Psoas muscle (tissue), 7 donors: ENCODE measurements at regions not wholly inside any gene's neighbourhood (a gene's known extent, or its start where the extent isn't known, plus 50 kb on each side); places are given as distances from the start of the nearest gene placed in this dataset.

Source experiments
- ATAC-seq, 4 donors: fragments of 200-7000 bp; cut with Tn5 transposase; one replicate each; pipeline ENCODE4 v1.9.1; 2020; ENCODE audit warnings: moderate library complexity in 3 of 4, mild to moderate bottlenecking in 2 of 4
- DNase-seq, 2 donors: peaks; one replicate each; pipeline ENCODE4 v3.0.0-alpha.2; 2020
- H3K27ac ChIP-seq: fragments of 200-600 bp; one replicate; pipeline ENCODE4 v1.8.0; 2022
- H3K27me3 ChIP-seq, 3 donors: fragments of 200-600 bp in 1 of 3; one replicate each; pipeline versions ENCODE4 v1.6.1 to v1.8.0; 2013 to 2022; ENCODE audit warnings: low read length in 2 of 3, mild to moderate bottlenecking in 2 of 3, moderate library complexity in 1 of 3; ENCODE audit not compliant: insufficient read depth in 3 of 3
- H3K36me3 ChIP-seq, 2 donors: fragments of 200-600 bp in 1 of 2; one replicate each; pipeline versions ENCODE4 v1.6.1 to v1.8.0; 2013 to 2022; ENCODE audit warnings: low read depth in 1 of 2, mild to moderate bottlenecking in 1 of 2, moderate library complexity in 1 of 2; ENCODE audit not compliant: insufficient read depth in 1 of 2
- H3K4me1 ChIP-seq: fragments of 200-600 bp; one replicate; pipeline ENCODE4 v1.8.0; 2022
- H3K4me3 ChIP-seq: fragments of 200-600 bp; one replicate; pipeline ENCODE4 v1.8.0; 2022; ENCODE audit warnings: mild to moderate bottlenecking
- H3K9me3 ChIP-seq: fragments of 200-600 bp; one replicate; pipeline ENCODE4 v1.8.0; 2022
- CTCF ChIP-seq: fragments of 200-600 bp; IDR thresholded peaks from one replicate; pipeline ENCODE4 v1.8.0; 2022; ENCODE audit warnings: antibody characterized with exemption
- WGBS, 3 donors: extraction: QIAGEN DNeasy Blood & Tissue Kit; methylation state at CpG; one replicate each; pipeline versions ENCODE4 v1.1.6 to v1.1.7; 2013; 5-methylcytosine and 5-hydroxymethylcytosine counted together
- intact Hi-C, 2 donors: fragments of 100-400 bp; cut with DNase I; formaldehyde crosslinking; loops; one replicate each; pipeline versions ENCODE4 v1.11.0 to v1.14.2; 2022
- donor health status: healthy with polysubstance abuse.
- donor health status: DM: no; HTN: no; CAD: no; lungs with moderate emphysema.
- donor health status: Bipolar disorder and iron deficiency.
- donor health status: healthy.
- donor health status: DM: yes; HTN: yes; CAD: no.
- donor health status: DM: no; HTN: no; CAD: no.
- donor health status: DM: yes; HTN: yes; CAD: no.

- WGBS, 3 donors: 93 to 97% (median 96%) methylated on average over 7 of the region's 7 CpGs
- DNase-seq (no peak), ATAC-seq (no peak)
- Histone ChIP-seq H3K27ac (no peak overlapping the region), H3K27me3 (no peaks in the 10 kb centered on the region), H3K4me1 (no peaks in the 10 kb centered on the region), H3K9me3 (no peaks in the 10 kb centered on the region), H3K4me3 (no peak overlapping the region), H3K36me3 (no peaks in the 10 kb centered on the region)
- TF ChIP-seq CTCF: no peak
- intact Hi-C loops: no loop called here
These were observed 665.8 kb downstream of the PLPP3 start for GRCh38 chr1:55913565-55913964.

- Histone ChIP-seq H3K36me3 (no peaks in the 10 kb centered on the region), H3K4me3 (no peak overlapping the region), H3K27ac (no peak overlapping the region), H3K9me3 (no peaks in the 10 kb centered on the region), H3K27me3 (no peaks in the 10 kb centered on the region), H3K4me1 (no peaks in the 10 kb centered on the region)
- intact Hi-C loops: no loop called here
- ATAC-seq (no peak), DNase-seq (no peak)
- WGBS, 3 donors: 97 to 100% (median 100%) methylated on average over 6 of the region's 6 CpGs
- no peak for TF ChIP-seq CTCF
These were observed 666.9 kb downstream of the PLPP3 start for GRCh38 chr1:55912438-55912837.

DNA sequence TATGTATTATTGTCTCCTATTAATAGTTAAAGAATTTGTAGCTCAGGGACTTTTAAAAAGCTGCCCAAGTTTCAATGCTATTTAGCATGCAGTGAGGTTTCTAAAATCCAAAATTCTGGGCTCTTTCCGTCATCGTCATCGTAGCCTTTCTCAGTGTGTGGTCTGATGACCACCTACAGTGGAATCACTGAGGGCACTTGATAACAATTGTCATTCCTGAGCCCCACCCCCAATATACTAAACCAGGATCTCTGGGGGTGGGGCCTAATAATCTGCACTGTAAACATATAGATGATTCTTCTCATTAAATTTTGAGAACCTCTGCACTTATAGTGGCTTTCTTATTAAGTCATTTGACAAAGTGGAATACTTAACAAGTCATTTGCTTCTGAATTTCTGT is 674.8 kb downstream of the PLPP3 start:
- TF ChIP-seq CTCF: no peak
- Histone ChIP-seq H3K36me3 (no peaks in the 10 kb centered on the region), H3K4me3 (no peak overlapping the region), H3K27ac (no peak overlapping the region), H3K27me3 (no peaks in the 10 kb centered on the region), H3K4me1 (no peaks in the 10 kb centered on the region), H3K9me3 (no peaks in the 10 kb centered on the region)
- DNase-seq (no peak), ATAC-seq (no peak)
- intact Hi-C loops: no loop called here
- WGBS, 3 donors: 94 to 99% (median 96%) methylated on average over 3 of the region's 3 CpGs

DNA sequence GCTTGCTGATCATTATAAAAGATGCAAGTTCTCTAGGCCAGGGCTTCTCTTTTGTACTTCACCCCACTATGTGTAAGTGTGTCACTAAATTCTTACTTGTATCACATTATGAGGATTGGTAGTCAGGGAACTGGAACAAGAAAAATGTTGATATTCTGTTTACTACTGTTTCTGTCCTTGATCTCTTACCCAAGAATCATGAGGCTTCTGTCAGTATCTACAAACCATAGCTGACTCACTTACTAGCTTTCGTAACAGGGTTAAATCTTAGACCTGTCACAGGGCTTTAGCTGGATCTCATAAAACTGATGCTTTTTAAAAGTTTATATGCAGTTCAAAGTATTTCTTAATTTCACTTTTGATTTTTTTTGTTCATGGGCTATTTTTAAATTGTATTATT is 681.2 kb downstream of the PLPP3 start:
- WGBS, 3 donors: 97 to 100% (median 100%) methylated on average over 1 of the region's 1 CpG

More for the DNA sequence above, 681.2 kb downstream of the PLPP3 start:
- Histone ChIP-seq H3K4me3 (no peak overlapping the region), H3K27ac (no peak overlapping the region), H3K4me1 (no peaks in the 10 kb centered on the region), H3K36me3 (no peaks in the 10 kb centered on the region), H3K27me3 (no peaks in the 10 kb centered on the region), H3K9me3 (peaks cover 3% of the 10 kb centered on the region)
- no peak for DNase-seq
- TF ChIP-seq CTCF: no peak
- intact Hi-C loops: no loop called here
- ATAC-seq: no peak
